GM12878 (cell line): ENCODE measurements at regions not wholly inside any gene's neighbourhood (a gene's known extent, or its start where the extent isn't known, plus 50 kb on each side); places are given as distances from the start of the nearest gene placed in this dataset.

Experiments
- ATAC-seq: fragments of 200-7000 bp; cut with Tn5 transposase; 3 replicates; pipeline ENCODE4 v1.9.1; 2020; ENCODE audit warnings: mild to moderate bottlenecking, moderate library complexity
- BruUV-seq: library from RNA; stranded (reverse); fragments of 400-500 nt; replicated peaks from 2 replicates; lab custom pipeline; 2021; lab: Mats Ljungman, UMichigan
- CTCF ChIA-PET: fragments of 300-600 bp; sonication (Branson Sonifier 250); formaldehyde crosslinking; extraction: SDS; loops from one replicate; lab custom pipeline; 2021; ENCODE audit warnings: inconsistent platforms; lab: Yijun Ruan, JAX
- POLR2A ChIA-PET: fragments of 350-600 bp; formaldehyde crosslinking; extraction: SDS; loops from one replicate; lab custom pipeline; 2021; ENCODE audit warnings: inconsistent platforms; lab: Charles Lee
- RAD21 ChIA-PET: fragments of 300-600 bp; sonication (Branson Sonifier 250); formaldehyde crosslinking; loops from one replicate; lab custom pipeline; 2023; ENCODE audit warnings: antibody characterized with exemption; ENCODE audit not compliant: unreplicated experiment; lab: Charles Lee
- SMC1A ChIA-PET: fragments of 300-600 bp; sonication (Branson Sonifier 250); formaldehyde crosslinking; loops from one replicate; lab custom pipeline; 2023; ENCODE audit not compliant: unreplicated experiment, uncharacterized antibody; lab: Charles Lee
- DNase-seq: peaks from one replicate; pipeline ENCODE4 v3.0.0-alpha.2; 2011; ENCODE audit warnings: low read depth, low spot score
- FAIRE-seq: peaks from 3 replicates; lab custom pipeline; 2011; peaks lifted over from hg19 to GRCh38; lab: Jason Lieb, UNC
- H2AFZ ChIP-seq: 2 replicates; pipeline ENCODE4 v1.6.0; 2011; ENCODE audit warnings: low read depth, low read length, control low read depth; ENCODE audit not compliant: control insufficient read depth
- H3K27ac ChIP-seq: 2 replicates; pipeline ENCODE4 v1.5.1; 2011; ENCODE audit warnings: control low read depth; ENCODE audit not compliant: control insufficient read depth, insufficient read depth
- H3K27me3 ChIP-seq, 2 experiments: replicated peaks in 1 of 2; 2 replicates each; pipeline versions ENCODE4 v1.6.0 to v1.6.1; 2011; ENCODE audit warnings: low read length in 1 of 2; ENCODE audit not compliant: control insufficient read depth in 2 of 2, insufficient read depth in 2 of 2
- H3K36me3 ChIP-seq, 2 experiments: 2 replicates each; pipeline ENCODE4 v1.5.1; 2011; ENCODE audit warnings: low read length in 1 of 2; ENCODE audit not compliant: control insufficient read depth in 2 of 2, insufficient read depth in 2 of 2
- H3K4me1 ChIP-seq: 2 replicates; pipeline ENCODE4 v1.6.1; 2011; ENCODE audit warnings: mild to moderate bottlenecking, low read length, moderate library complexity, mixed read lengths; ENCODE audit not compliant: control insufficient read depth, insufficient read depth
- H3K4me2 ChIP-seq: 2 replicates; pipeline ENCODE4 v1.6.0; 2011; ENCODE audit warnings: control low read depth; ENCODE audit not compliant: control insufficient read depth, insufficient read depth
- H3K4me3 ChIP-seq: fragments of 200-600 bp; sonication (generic); 2 replicates; pipeline ENCODE4 v1.5.1; 2016
- H3K79me2 ChIP-seq: 2 replicates; pipeline ENCODE4 v1.6.0; 2011; ENCODE audit warnings: low read length; ENCODE audit not compliant: control insufficient read depth, insufficient read depth
- H3K9ac ChIP-seq: 2 replicates; pipeline ENCODE4 v1.8.0; 2011; ENCODE audit warnings: low read length, control low read depth, mixed read lengths; ENCODE audit not compliant: control insufficient read depth, insufficient read depth
- H3K9me3 ChIP-seq: replicated peaks from 3 replicates; pipeline ENCODE4 v1.5.1; 2011; ENCODE audit warnings: mild to moderate bottlenecking, low read length; ENCODE audit not compliant: control insufficient read depth, insufficient read depth
- H4K20me1 ChIP-seq: 2 replicates; pipeline ENCODE4 v1.6.0; 2011; ENCODE audit not compliant: control insufficient read depth, insufficient read depth
- CEBPB ChIP-seq, 2 experiments: fragments of 150-350 bp in 1 of 2; IDR thresholded peaks; 2 replicates each; pipeline ENCODE4 v1.6.1; 2012 to 2014; ENCODE audit warnings: low read depth in 2 of 2, low read length in 2 of 2, borderline replicate concordance in 1 of 2, inconsistent platforms in 1 of 2
- E2F4 ChIP-seq: IDR thresholded peaks from 2 replicates; pipeline ENCODE4 v1.6.1; 2012; ENCODE audit warnings: low read depth, low read length, improper control_type of control experiment
- FOXM1 ChIP-seq: IDR thresholded peaks from 2 replicates; pipeline ENCODE4 v1.6.1; 2012; ENCODE audit warnings: low read depth, mild to moderate bottlenecking, inconsistent platforms, low read length, moderate library complexity
- MEF2B ChIP-seq: fragments of 450-650 bp; IDR thresholded peaks from 2 replicates; pipeline ENCODE4 v1.6.1; 2018; ENCODE audit warnings: mild to moderate bottlenecking, moderate library complexity; ENCODE audit not compliant: partially characterized antibody, poor library complexity, severe bottlenecking
- RCOR1 ChIP-seq: conservative IDR thresholded peaks from 2 replicates; pipeline ENCODE4 v1.6.1; 2012; ENCODE audit warnings: low read depth, low read length, improper control_type of control experiment
- RUNX3 ChIP-seq: IDR thresholded peaks from 2 replicates; pipeline ENCODE4 v1.6.1; 2012; ENCODE audit warnings: low read length, inconsistent platforms
- SKIL ChIP-seq: fragments of 450-650 bp; IDR thresholded peaks from 2 replicates; pipeline ENCODE4 v1.6.1; 2017; ENCODE audit warnings: mild to moderate bottlenecking, low read depth, inconsistent platforms; ENCODE audit not compliant: poor library complexity, severe bottlenecking
- TBL1XR1 ChIP-seq: IDR thresholded peaks from 2 replicates; pipeline ENCODE4 v1.6.1; 2012; ENCODE audit warnings: low read depth, low read length, improper control_type of control experiment
- TCF7 ChIP-seq: IDR thresholded peaks from 2 replicates; pipeline ENCODE4 v1.6.1; 2014; ENCODE audit warnings: antibody characterized with exemption, borderline replicate concordance
- ZNF384 ChIP-seq: IDR thresholded peaks from 2 replicates; pipeline ENCODE4 v1.6.1; 2012; ENCODE audit warnings: low read depth, mild to moderate bottlenecking, low read length, improper control_type of control experiment, borderline replicate concordance
- WGBS: methylation state at CpG from one replicate; pipeline ENCODE4 v1.1.6; 2016; ENCODE audit warnings: low lambda C conversion rate; ENCODE audit not compliant: insufficient replicate concordance, insufficient coverage; ENCODE audit errors: missing lambda C conversion rate; 5-methylcytosine and 5-hydroxymethylcytosine counted together
- in situ Hi-C: fragments of 300-500 bp; cut with MboI; formaldehyde crosslinking; loops from 9 replicates; pipeline ENCODE4 v1.14.3; 2018; ENCODE audit warnings: mixed read lengths
- intact Hi-C: fragments of 100-400 bp; cut with micrococcal nuclease; formaldehyde crosslinking; loops from one replicate; pipeline ENCODE4 v1.14.2; 2022; ENCODE audit not compliant: unreplicated experiment

- no peak for ATAC-seq
- no peak overlapping the region for H3K4me2 ChIP-seq
- TF ChIP-seq CEBPB (IDR thresholded peaks at IDR 0.05; ENCODE audit: borderline replicate concordance in 1 of 2, low read depth in 2 of 2, low read length in 2 of 2) = no peak
- TF ChIP-seq RUNX3 = no peak
- TF ChIP-seq MEF2B = no peak
- no peak for TF ChIP-seq TCF7
- TF ChIP-seq ZNF384 = no peak
- TF ChIP-seq FOXM1 = no peak
- TF ChIP-seq E2F4 = no peak
- no peaks in the 10 kb centered on the region for H3K4me1 ChIP-seq
- DNase-seq = no peak
- no TSS peak for BruUV-seq
- ChIA-PET POLR2A (no interaction called here), RAD21 (no interaction called here), SMC1A (no interaction called here), CTCF (no interaction called here)
- H4K20me1 ChIP-seq = no peaks in the 10 kb centered on the region
- no peaks in the 10 kb centered on the region for H3K27me3 ChIP-seq
- H3K9me3 ChIP-seq = no peaks in the 10 kb centered on the region; the same call in 2 of the 3 replicates
- no peaks in the 10 kb centered on the region for H3K79me2 ChIP-seq
- H3K36me3 ChIP-seq = no peaks in the 10 kb centered on the region
- intact Hi-C loops (no loop called here), in situ Hi-C loops (no loop called here)
- no peak for FAIRE-seq
- H3K4me3 ChIP-seq = no peak overlapping the region
- H3K27ac ChIP-seq = no peak overlapping the region
- 17% methylated on average over 6 of the region's 6 CpGs for WGBS
- no peak overlapping the region for H2AFZ ChIP-seq
- no peak overlapping the region for H3K9ac ChIP-seq
Observed at GRCh38 chr7:156025675-156026074, 213.4 kb upstream of the SHH start.

DNA sequence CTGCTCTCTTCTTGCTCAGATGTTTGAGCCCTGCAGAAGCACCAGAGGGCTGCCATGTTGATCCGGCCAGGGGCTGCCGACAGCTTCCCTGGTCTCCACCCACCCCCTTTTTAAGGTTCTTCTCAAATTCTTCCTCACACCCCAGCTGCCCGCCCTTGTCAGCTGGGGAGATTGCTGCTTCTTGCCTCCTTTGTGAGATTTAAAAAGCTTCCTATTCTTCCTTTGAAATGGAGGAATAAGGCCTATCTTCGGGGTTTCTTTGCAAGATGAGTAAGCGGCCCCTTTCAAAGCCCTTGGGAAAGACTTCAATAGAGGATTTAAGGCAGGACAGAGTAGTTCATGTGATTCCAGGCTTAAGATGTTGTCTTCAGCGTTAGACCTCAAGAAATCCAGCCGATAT lies 211.9 kb upstream of the SHH start:
- FAIRE-seq (no peak), DNase-seq (no peak), ATAC-seq (no peak)
- in situ Hi-C loops = no loop called here
- H3K9ac ChIP-seq = no peak overlapping the region
- ChIA-PET POLR2A (no interaction called here), SMC1A (no interaction called here), RAD21 (no interaction called here), CTCF (interaction anchor here (0.6 kb wide), 1 partner anchor 15 kb away, joined by 3 read pairs; no protein-coding TSS in a partner anchor)
- no peak overlapping the region for H2AFZ ChIP-seq
- no peak overlapping the region for H3K27ac ChIP-seq
- BruUV-seq = no TSS peak
- H3K36me3 ChIP-seq = no peaks in the 10 kb centered on the region
- no peak overlapping the region for H3K4me3 ChIP-seq
- no peak overlapping the region for H3K4me2 ChIP-seq
- 19% methylated on average over 7 of the region's 7 CpGs for WGBS
- H3K4me1 ChIP-seq = no peaks in the 10 kb centered on the region
- no peaks in the 10 kb centered on the region; the same call in 2 of the 3 replicates for H3K9me3 ChIP-seq
- no peaks in the 10 kb centered on the region for H3K79me2 ChIP-seq
- no peaks in the 10 kb centered on the region for H4K20me1 ChIP-seq
- intact Hi-C loops = no loop called here
- no peaks in the 10 kb centered on the region for H3K27me3 ChIP-seq
- no peak for TF ChIP-seq SKIL
- no peak for TF ChIP-seq ZNF384
- TF ChIP-seq TBL1XR1 = no peak
- TF ChIP-seq RCOR1 = no peak
